Activated CD8-positive, alpha-beta T cell treated with anti-CD3 and anti-CD28 coated beads for 36 hours (primary cell): ENCODE measurements at regions not wholly inside any gene's neighbourhood (a gene's known extent, or its start where the extent isn't known, plus 50 kb on each side); places are given as distances from the start of the nearest gene placed in this dataset.

Experiments
- ATAC-seq: fragments of 200-7000 bp; cut with Tn5 transposase; one replicate; pipeline ENCODE4 v1.10.0; 2021; ENCODE audit warnings: mild to moderate bottlenecking, moderate library complexity
- CTCF ChIA-PET: fragments of 350-600 bp; sonication (Branson Sonifier 250); formaldehyde crosslinking; loops from one replicate; lab custom pipeline; 2021; ENCODE audit warnings: antibody characterized with exemption; lab: Charles Lee
- POLR2A ChIA-PET: fragments of 350-600 bp; sonication (Branson Sonifier 250); formaldehyde crosslinking; loops from one replicate; lab custom pipeline; 2021; ENCODE audit warnings: antibody characterized with exemption; lab: Charles Lee
- DNase-seq: peaks from one replicate; pipeline ENCODE4 v3.0.0-alpha.2; 2020
- H3K27ac Mint-ChIP-seq: one replicate; pipeline ENCODE4 v1.8.0; 2021; ENCODE audit warnings: mild to moderate bottlenecking, mixed read lengths
- H3K27me3 Mint-ChIP-seq: one replicate; pipeline ENCODE4 v1.8.0; 2021; ENCODE audit warnings: mixed read lengths
- H3K36me3 Mint-ChIP-seq: one replicate; pipeline ENCODE4 v1.8.0; 2021; ENCODE audit warnings: low read depth, mixed read lengths
- H3K4me1 Mint-ChIP-seq: one replicate; pipeline ENCODE4 v1.8.0; 2021; ENCODE audit warnings: low read depth, mixed read lengths
- H3K4me3 Mint-ChIP-seq: one replicate; pipeline ENCODE4 v1.8.0; 2021; ENCODE audit warnings: mild to moderate bottlenecking, moderate library complexity, mixed read lengths
- H3K9me3 Mint-ChIP-seq: one replicate; pipeline ENCODE4 v1.8.0; 2021; ENCODE audit warnings: mixed read lengths
- intact Hi-C: fragments of 100-400 bp; cut with micrococcal nuclease; formaldehyde crosslinking; loops from one replicate; pipeline ENCODE4 v1.10.0; 2022
- TF ChIP-seq, protein P1 (sequence below): fragments of 200-600 bp; IDR thresholded peaks from one replicate; pipeline ENCODE4 v1.8.0; 2022; ENCODE audit warnings: antibody characterized with exemption, mild to moderate bottlenecking

DNA sequence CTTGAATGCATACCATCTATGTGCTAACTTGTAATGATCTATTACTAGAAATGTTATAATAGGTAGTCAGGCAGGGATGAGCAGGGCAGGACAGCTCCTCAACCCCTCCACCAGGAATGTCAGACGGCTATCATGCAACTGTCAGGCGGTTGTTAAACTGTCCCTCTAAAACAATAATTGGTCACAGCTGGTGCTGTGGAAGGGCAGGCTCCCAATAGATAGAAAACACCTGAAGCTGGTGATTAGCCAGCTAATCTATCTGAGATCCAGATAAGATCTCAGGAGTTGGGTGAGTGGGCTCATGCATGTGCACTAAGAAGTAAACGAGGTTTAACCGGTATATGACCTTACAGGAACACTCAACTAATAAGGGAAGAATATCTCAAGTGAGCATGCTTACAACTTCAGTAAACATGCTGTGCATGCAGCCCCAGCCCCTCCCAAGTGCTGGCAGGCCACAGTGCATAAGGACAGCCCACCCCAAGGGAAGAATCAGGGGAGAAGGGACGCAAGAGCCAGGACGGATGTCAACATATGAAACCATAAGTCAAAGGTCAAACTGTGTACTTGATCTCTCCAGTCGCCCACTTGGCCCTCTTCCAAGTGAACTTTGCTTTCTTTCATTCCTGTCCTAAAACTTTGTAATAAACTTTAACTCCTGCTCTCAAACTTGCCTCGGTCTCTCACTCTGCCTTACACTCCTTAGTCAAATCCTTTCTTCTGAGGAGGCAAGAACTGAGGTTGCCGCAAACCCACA is 566.2 kb upstream of the NRSN1 start:
- Mint-ChIP-seq H3K4me1 (no peaks in the 10 kb centered on the region), H3K27me3 (no peaks in the 10 kb centered on the region), H3K36me3 (no peaks in the 10 kb centered on the region), H3K4me3 (no peak overlapping the region), H3K9me3 (peaks cover 2% of the 10 kb centered on the region), H3K27ac (no peak overlapping the region)
- TF ChIP-seq, protein P1, sequence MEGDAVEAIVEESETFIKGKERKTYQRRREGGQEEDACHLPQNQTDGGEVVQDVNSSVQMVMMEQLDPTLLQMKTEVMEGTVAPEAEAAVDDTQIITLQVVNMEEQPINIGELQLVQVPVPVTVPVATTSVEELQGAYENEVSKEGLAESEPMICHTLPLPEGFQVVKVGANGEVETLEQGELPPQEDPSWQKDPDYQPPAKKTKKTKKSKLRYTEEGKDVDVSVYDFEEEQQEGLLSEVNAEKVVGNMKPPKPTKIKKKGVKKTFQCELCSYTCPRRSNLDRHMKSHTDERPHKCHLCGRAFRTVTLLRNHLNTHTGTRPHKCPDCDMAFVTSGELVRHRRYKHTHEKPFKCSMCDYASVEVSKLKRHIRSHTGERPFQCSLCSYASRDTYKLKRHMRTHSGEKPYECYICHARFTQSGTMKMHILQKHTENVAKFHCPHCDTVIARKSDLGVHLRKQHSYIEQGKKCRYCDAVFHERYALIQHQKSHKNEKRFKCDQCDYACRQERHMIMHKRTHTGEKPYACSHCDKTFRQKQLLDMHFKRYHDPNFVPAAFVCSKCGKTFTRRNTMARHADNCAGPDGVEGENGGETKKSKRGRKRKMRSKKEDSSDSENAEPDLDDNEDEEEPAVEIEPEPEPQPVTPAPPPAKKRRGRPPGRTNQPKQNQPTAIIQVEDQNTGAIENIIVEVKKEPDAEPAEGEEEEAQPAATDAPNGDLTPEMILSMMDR, result no peak
- intact Hi-C loops, result no loop called here
- ATAC-seq, result no peak
- POLR2A ChIA-PET, result no interaction called here
- CTCF ChIA-PET, result no interaction called here
- DNase-seq, result no peak

DNA sequence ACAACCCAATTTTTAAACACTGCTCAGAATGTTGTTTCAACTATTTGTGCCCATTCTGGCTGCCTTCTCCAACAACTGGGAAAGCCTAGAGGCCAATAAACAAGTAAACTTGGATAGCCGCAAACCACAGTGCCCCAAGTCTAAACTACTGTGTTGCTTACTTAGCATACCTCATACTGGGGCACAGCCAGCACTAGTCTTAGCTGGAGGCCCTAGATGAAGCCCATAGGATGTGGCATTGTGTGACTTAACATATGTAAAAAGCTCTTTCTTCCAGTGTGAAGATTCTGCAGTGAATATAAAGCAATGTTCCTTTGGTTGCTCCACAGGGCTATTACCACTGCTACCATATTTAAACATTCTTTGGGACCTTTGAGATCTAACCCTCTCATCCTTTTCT is 564.3 kb upstream of the NRSN1 start:
- ChIA-PET CTCF (interaction anchor here (1.4 kb wide), 1 partner anchor 13 kb away, joined by 3 read pairs; no protein-coding TSS in a partner anchor), POLR2A (interaction anchor here (0.7 kb wide), 1 partner anchor 1346 kb away, joined by 3 read pairs; no protein-coding TSS in a partner anchor)
- Mint-ChIP-seq H3K4me1 (no peaks in the 10 kb centered on the region), H3K4me3 (no peak overlapping the region), H3K27ac (no peak overlapping the region), H3K9me3 (peaks cover 2% of the 10 kb centered on the region), H3K36me3 (no peaks in the 10 kb centered on the region), H3K27me3 (no peaks in the 10 kb centered on the region)
- ATAC-seq (no peak), DNase-seq (no peak)
- TF ChIP-seq, protein P1, result no peak
- intact Hi-C loops, result no loop called here

DNA sequence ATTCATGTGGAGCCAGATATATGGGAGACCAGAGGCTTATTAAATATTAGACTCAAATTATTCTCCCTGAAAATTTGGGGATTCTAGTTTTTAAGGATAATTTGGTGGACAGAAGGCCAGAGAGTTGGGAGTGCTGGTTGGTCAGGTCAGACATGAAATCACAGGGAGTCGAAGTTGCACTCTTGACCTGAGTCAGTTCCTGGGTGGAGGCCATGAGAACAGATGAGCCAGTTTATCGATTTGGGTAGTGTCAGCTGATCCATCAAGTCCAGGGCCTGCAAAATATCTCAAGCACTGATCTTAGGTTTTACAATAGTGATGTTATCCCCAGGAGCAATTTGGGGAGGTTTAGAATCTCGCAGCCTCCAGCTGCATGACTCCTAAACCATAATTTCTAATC is 563.5 kb upstream of the NRSN1 start:
- Mint-ChIP-seq H3K4me3 (no peak overlapping the region), H3K4me1 (no peaks in the 10 kb centered on the region), H3K27me3 (no peaks in the 10 kb centered on the region), H3K27ac (no peak overlapping the region), H3K9me3 (peaks cover 2% of the 10 kb centered on the region), H3K36me3 (no peaks in the 10 kb centered on the region)
- POLR2A ChIA-PET, result no interaction called here
- no peak for DNase-seq
- ATAC-seq, result no peak
- intact Hi-C loops, result no loop called here
- TF ChIP-seq, protein P1, result no peak
- CTCF ChIA-PET, result no interaction called here

DNA sequence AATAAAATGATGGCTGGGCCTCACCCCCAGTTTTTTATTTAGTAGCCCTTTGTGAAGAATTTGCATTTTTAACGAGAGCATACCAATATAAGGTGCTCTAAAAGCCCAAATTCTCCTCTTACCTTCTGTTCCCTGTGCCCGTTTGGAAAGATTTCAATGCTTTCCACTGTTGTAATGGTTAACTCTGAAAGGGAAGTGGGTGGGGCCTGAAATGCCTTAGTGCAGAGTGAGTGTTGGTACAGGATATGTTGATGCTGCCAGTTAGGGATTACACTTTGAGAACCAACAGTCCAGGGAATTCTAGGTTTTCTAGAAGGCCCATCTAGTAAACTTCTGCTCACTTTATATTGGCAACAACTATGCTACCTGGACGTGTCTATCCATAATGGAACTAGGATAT is 562.7 kb upstream of the NRSN1 start:
- TF ChIP-seq, protein P1, result no peak
- intact Hi-C loops, result no loop called here
- ATAC-seq (no peak), DNase-seq (no peak)
- H3K9me3 Mint-ChIP-seq, result peaks cover 2% of the 10 kb centered on the region
- no peak overlapping the region for H3K4me3 Mint-ChIP-seq
- ChIA-PET CTCF (no interaction called here), POLR2A (no interaction called here)
- H3K36me3 Mint-ChIP-seq, result no peaks in the 10 kb centered on the region
- H3K27ac Mint-ChIP-seq, result no peak overlapping the region
- H3K27me3 Mint-ChIP-seq, result no peaks in the 10 kb centered on the region
- H3K4me1 Mint-ChIP-seq, result no peaks in the 10 kb centered on the region

DNA sequence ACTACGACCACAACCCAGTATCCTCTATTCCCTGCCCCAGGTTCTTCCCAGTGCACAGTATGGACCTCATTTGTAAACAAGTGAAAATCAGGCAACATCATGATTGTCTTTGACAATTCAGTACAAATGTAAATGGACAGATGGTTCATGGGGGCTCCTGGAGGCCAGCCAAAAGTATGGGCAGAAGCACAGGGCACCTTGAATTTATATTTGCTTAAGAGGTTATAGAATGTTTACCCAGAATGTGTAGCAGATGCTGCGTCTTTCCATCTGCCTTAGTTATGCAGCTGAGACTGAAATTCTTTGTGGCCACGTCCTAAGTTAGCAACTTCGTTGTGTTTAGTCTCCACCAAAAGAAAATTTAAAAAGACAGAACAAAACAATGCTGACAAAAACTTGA is 559.6 kb upstream of the NRSN1 start:
- DNase-seq (no peak), ATAC-seq (no peak)
- H3K4me1 Mint-ChIP-seq, result no peaks in the 10 kb centered on the region
- H3K9me3 Mint-ChIP-seq, result peaks cover 2% of the 10 kb centered on the region
- CTCF ChIA-PET, result no interaction called here
- POLR2A ChIA-PET, result no interaction called here
- H3K36me3 Mint-ChIP-seq, result no peaks in the 10 kb centered on the region
- H3K27me3 Mint-ChIP-seq, result no peaks in the 10 kb centered on the region
- no peak overlapping the region for H3K4me3 Mint-ChIP-seq
- intact Hi-C loops, result no loop called here
- TF ChIP-seq, protein P1, result no peak
- H3K27ac Mint-ChIP-seq, result no peak overlapping the region
